ENCODE measurements at regions not wholly inside any gene's neighbourhood (a gene's known extent, or its start where the extent isn't known, plus 50 kb on each side); places are given as distances from the start of the nearest gene placed in this dataset.

- no peaks in the 10 kb centered on the region for H3K9me2 ChIP-seq (replicated peaks; ENCODE audit: control insufficient read depth, low read length)
- H3K36me3 ChIP-seq (ENCODE audit: control insufficient read depth, low read length): no peaks in the 10 kb centered on the region
- no peaks in the 10 kb centered on the region for H3K27me3 ChIP-seq (ENCODE audit: control insufficient read depth, low read length)
- H3K79me2 ChIP-seq (ENCODE audit: control insufficient read depth, low read length): no peaks in the 10 kb centered on the region
- no peak overlapping the region for H3K4me2 ChIP-seq (ENCODE audit: low read length)
- H4K20me1 ChIP-seq (ENCODE audit: control insufficient read depth, insufficient read depth, low read depth, low read length): no peaks in the 10 kb centered on the region
- no peaks in the 10 kb centered on the region for H3K9me3 ChIP-seq (ENCODE audit: control insufficient read depth, insufficient read depth, low read length)
- H3K4me1 ChIP-seq (ENCODE audit: control insufficient read depth, low read length): no peaks in the 10 kb centered on the region
- TF ChIP-seq CTCF (IDR thresholded peaks at IDR 0.05; ENCODE audit: low read depth, low read length, poor library complexity, severe bottlenecking) (no peak), EZH2phosphoT487 (IDR thresholded peaks at IDR 0.05; ENCODE audit: borderline replicate concordance, low read length) (no peak)
- H3K27ac ChIP-seq (ENCODE audit: low read depth, low read length): no peak overlapping the region
- no peaks in the 10 kb centered on the region for H3F3A ChIP-seq (ENCODE audit: control insufficient read depth, insufficient read depth)
- H3K4me3 ChIP-seq (ENCODE audit: low read length): no peak overlapping the region
Observed at GRCh38 chr1:193549081-193549480, 362.7 kb upstream of the B3GALT2 start.

DNA sequence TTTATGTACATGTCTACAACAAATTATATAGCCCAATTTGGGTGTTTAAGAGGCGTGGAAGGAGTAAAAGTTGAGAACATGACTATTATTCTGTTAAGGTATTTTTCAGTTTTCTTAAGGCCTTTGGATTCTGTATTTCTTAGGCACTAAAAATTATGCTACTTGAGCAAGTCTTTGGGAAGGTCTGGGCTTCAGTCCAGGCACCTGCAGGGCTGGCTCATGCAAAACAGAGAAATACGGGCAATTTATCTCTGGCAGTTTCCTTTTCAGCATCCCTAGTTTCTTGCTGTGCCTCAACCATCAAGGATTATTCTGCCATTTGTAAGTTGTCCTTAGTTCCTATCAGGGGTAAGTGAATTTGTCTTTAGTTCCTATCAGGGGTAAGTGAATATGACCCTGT lies 358.8 kb upstream of the B3GALT2 start:
- Histone ChIP-seq H3K4me1 (ENCODE audit: control insufficient read depth, low read length) (peaks cover 4% of the 10 kb centered on the region), H3K27ac (ENCODE audit: low read depth, low read length) (no peak overlapping the region), H3K4me2 (ENCODE audit: low read length) (no peak overlapping the region), H3K79me2 (ENCODE audit: control insufficient read depth, low read length) (no peaks in the 10 kb centered on the region), H3K9me3 (ENCODE audit: control insufficient read depth, insufficient read depth, low read length) (no peaks in the 10 kb centered on the region; the same call in 1 of the 2 replicates), H3K27me3 (ENCODE audit: control insufficient read depth, low read length) (no peaks in the 10 kb centered on the region), H3K9me2 (replicated peaks; ENCODE audit: control insufficient read depth, low read length) (no peaks in the 10 kb centered on the region), H3K36me3 (ENCODE audit: control insufficient read depth, low read length) (no peaks in the 10 kb centered on the region), H4K20me1 (ENCODE audit: control insufficient read depth, insufficient read depth, low read depth, low read length) (no peaks in the 10 kb centered on the region), H3F3A (ENCODE audit: control insufficient read depth, insufficient read depth) (no peaks in the 10 kb centered on the region), H3K4me3 (ENCODE audit: low read length) (no peak overlapping the region)
- TF ChIP-seq CTCF (IDR thresholded peaks at IDR 0.05; ENCODE audit: low read depth, low read length, poor library complexity, severe bottlenecking): no peak
- TF ChIP-seq EZH2phosphoT487 (IDR thresholded peaks at IDR 0.05; ENCODE audit: borderline replicate concordance, low read length): no peak

GRCh38 chr1:193543259-193543658 lies 356.8 kb upstream of the B3GALT2 start:
- no peaks in the 10 kb centered on the region for H3K79me2 ChIP-seq (ENCODE audit: control insufficient read depth, low read length)
- TF ChIP-seq CTCF (IDR thresholded peaks at IDR 0.05; ENCODE audit: low read depth, low read length, poor library complexity, severe bottlenecking): no peak
- TF ChIP-seq EZH2phosphoT487 (IDR thresholded peaks at IDR 0.05; ENCODE audit: borderline replicate concordance, low read length): no peak

More at GRCh38 chr1:193543259-193543658, 356.8 kb upstream of the B3GALT2 start:
- Histone ChIP-seq H3F3A (ENCODE audit: control insufficient read depth, insufficient read depth) (no peaks in the 10 kb centered on the region), H4K20me1 (ENCODE audit: control insufficient read depth, insufficient read depth, low read depth, low read length) (no peaks in the 10 kb centered on the region), H3K4me3 (ENCODE audit: low read length) (no peak overlapping the region), H3K4me1 (ENCODE audit: control insufficient read depth, low read length) (peaks cover 18% of the 10 kb centered on the region), H3K27me3 (ENCODE audit: control insufficient read depth, low read length) (no peaks in the 10 kb centered on the region), H3K36me3 (ENCODE audit: control insufficient read depth, low read length) (no peaks in the 10 kb centered on the region), H3K9me2 (replicated peaks; ENCODE audit: control insufficient read depth, low read length) (no peaks in the 10 kb centered on the region), H3K27ac (ENCODE audit: low read depth, low read length) (no peak overlapping the region), H3K9me3 (ENCODE audit: control insufficient read depth, insufficient read depth, low read length) (peaks cover 8% of the 10 kb centered on the region; the same call in 1 of the 2 replicates), H3K4me2 (ENCODE audit: low read length) (no peak overlapping the region)
